PC-9 (cell line): ENCODE measurements at regions not wholly inside any gene's neighbourhood (a gene's known extent, or its start where the extent isn't known, plus 50 kb on each side); places are given as distances from the start of the nearest gene placed in this dataset.

Source experiments
- EZH2 ChIP-seq: fragments of 200-600 bp; sonication (generic); IDR thresholded peaks from 2 replicates; pipeline ENCODE4 v1.8.0; 2017; ENCODE audit warnings: antibody characterized with exemption, low read depth
- TF ChIP-seq, protein P1 (sequence below): fragments of 200-600 bp; sonication (generic); conservative IDR thresholded peaks from 2 replicates; pipeline ENCODE4 v1.6.1; 2017; ENCODE audit warnings: mixed run types, antibody characterized with exemption, mild to moderate bottlenecking, moderate library complexity

DNA sequence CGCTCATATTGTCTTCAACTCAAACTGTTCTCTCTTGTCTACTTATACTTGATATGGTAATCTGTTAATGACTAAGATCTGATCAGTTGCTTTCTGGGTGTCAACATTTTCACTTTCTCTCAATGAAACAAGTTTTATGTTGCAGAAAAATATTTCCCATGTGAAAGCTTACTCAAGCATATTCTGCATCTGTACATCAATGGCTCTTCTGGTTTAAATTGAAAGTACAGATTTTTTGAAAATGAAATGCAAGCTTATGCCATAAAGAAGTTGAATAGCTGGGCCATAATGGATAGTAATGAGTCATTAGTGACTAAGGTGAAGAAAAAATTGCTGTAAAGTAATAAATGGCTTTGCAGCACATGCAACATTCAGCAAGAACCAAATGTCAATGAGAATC, 140.7 kb downstream of the BCHE start:
- TF ChIP-seq, protein P1, sequence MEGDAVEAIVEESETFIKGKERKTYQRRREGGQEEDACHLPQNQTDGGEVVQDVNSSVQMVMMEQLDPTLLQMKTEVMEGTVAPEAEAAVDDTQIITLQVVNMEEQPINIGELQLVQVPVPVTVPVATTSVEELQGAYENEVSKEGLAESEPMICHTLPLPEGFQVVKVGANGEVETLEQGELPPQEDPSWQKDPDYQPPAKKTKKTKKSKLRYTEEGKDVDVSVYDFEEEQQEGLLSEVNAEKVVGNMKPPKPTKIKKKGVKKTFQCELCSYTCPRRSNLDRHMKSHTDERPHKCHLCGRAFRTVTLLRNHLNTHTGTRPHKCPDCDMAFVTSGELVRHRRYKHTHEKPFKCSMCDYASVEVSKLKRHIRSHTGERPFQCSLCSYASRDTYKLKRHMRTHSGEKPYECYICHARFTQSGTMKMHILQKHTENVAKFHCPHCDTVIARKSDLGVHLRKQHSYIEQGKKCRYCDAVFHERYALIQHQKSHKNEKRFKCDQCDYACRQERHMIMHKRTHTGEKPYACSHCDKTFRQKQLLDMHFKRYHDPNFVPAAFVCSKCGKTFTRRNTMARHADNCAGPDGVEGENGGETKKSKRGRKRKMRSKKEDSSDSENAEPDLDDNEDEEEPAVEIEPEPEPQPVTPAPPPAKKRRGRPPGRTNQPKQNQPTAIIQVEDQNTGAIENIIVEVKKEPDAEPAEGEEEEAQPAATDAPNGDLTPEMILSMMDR: no peak
- TF ChIP-seq EZH2: no peak
